ENCODE measurements at regions not wholly inside any gene's neighbourhood (a gene's known extent, or its start where the extent isn't known, plus 50 kb on each side); places are given as distances from the start of the nearest gene placed in this dataset.
"Not testable (repeated sequence)": the region's sequence is repeated elsewhere in the genome, so short reads cannot be mapped to it uniquely, and the experiment has no call there.

DNA sequence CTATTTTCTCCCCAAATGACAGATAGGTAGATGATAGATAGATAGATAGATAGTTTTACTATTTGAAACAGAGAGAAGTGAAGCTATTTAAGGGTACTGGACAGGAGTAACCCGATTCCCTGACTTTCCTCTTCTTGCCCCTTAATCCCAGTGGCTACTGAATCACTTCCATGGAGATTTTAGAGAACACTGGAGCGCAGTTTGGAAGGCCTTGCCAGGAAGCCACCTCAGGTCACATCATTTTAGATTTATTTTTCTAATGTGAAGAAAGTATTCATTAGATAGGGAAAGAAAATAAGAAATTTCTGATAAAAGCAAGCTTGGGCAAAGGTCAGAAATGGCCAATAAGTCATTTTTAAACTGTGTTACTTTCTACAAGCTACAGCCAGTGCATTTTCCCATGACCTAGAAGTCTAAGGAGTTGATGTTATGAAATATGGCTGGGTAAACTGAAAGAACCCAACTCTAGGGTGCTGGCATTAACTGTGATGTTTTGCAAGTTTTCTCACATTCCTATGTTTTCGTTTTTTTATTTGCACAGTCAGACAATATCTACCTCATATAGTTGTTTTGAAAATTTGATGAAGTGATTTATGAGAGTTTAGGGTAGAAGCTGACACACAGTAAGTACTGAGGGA lies 544.7 kb upstream of the PTGER4 start:
- ATAC-seq (ENCODE audit: low FRiP score) = no peak

DNA sequence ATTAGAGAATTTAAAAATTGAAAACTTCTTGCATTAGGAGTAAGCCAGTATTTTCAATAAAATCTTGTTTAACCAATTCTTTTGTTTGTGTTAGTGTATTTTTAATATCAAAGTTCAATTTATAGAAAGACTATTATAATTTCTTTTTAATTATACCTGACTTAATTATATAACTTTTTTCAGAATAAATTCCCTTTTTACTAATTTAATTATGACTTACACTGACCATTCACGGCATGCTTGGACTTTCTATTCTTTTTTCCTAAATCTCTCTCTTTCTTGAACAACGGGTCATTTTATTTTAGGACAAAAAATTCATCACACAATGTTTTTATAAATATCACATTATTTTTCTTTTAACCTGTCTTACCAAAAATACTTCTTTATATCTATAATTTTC lies 555.3 kb upstream of the PTGER4 start:
- H3K9me3 ChIP-seq (ENCODE audit: control insufficient read depth, low read length) = peaks cover 2% of the 10 kb centered on the region

More for the DNA sequence above, 544.7 kb upstream of the PTGER4 start:
- H3K4me1 ChIP-seq (ENCODE audit: control insufficient read depth in 1 of 2, insufficient read depth in 2 of 2, low read length in 2 of 2) = no peaks in the 10 kb centered on the region
- 26 to 27% methylated on average over 3 of the region's 3 CpGs for WGBS, 2 donors
- DNase-seq = no peak
- no peak overlapping the region for H3K4me3 ChIP-seq (ENCODE audit: low read length in 2 of 2)
- intact Hi-C loops (cut with DNase I) = no loop called here
- H3K9me3 ChIP-seq (ENCODE audit: control insufficient read depth, low read length) = no peaks in the 10 kb centered on the region
- no peak overlapping the region for H3K27ac ChIP-seq (ENCODE audit: low read depth in 1 of 2, low read length in 2 of 2)
- H3K27me3 ChIP-seq (ENCODE audit: control insufficient read depth in 1 of 2, insufficient read depth in 2 of 2, low read length in 1 of 2) = no peaks in the 10 kb centered on the region
- H3K36me3 ChIP-seq (ENCODE audit: control insufficient read depth in 1 of 2, insufficient read depth in 2 of 2, low read length in 1 of 2) = no peaks in the 10 kb centered on the region

DNA sequence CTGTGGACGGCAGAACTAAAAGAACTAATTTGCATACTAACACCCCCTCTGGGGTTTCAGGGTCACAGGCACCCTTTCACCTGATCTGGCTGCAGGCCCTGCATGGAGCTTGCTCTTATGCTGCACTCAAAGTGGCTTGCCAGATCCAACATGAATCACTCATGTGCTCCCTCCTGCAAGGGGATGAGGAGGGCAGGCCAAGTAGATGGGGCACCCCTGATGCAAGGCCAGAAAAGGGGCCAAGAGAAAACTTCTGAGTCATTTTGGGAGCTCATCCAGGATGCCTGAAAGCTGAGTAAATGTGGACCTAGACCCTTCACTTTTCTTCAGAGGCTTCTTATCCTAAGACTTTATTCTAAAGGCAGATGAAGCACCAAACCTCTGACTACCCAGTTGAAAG lies 558.5 kb upstream of the PTGER4 start:
- H3K4me1 ChIP-seq (ENCODE audit: control insufficient read depth in 1 of 2, insufficient read depth in 2 of 2, low read length in 2 of 2) = no peaks in the 10 kb centered on the region
- H3K27me3 ChIP-seq (ENCODE audit: control insufficient read depth in 1 of 2, insufficient read depth in 2 of 2, low read length in 1 of 2) = no peaks in the 10 kb centered on the region
- no peak for DNase-seq
- H3K4me3 ChIP-seq (ENCODE audit: low read length in 2 of 2) = no peak overlapping the region
- no peaks in the 10 kb centered on the region for H3K36me3 ChIP-seq (ENCODE audit: control insufficient read depth in 1 of 2, insufficient read depth in 2 of 2, low read length in 1 of 2)
- H3K27ac ChIP-seq (ENCODE audit: low read depth in 1 of 2, low read length in 2 of 2) = no peak overlapping the region
- H3K9me3 ChIP-seq (ENCODE audit: control insufficient read depth, low read length) = peaks cover 2% of the 10 kb centered on the region
- intact Hi-C loops (cut with DNase I) = no loop called here
- 88 to 93% methylated on average over 1 of the region's 1 CpG for WGBS, 2 donors
- no peak for ATAC-seq (ENCODE audit: low FRiP score)

More for the DNA sequence above, 555.3 kb upstream of the PTGER4 start:
- Histone ChIP-seq H3K4me3 (ENCODE audit: low read length in 2 of 2) (no peak overlapping the region), H3K36me3 (ENCODE audit: control insufficient read depth in 1 of 2, insufficient read depth in 2 of 2, low read length in 1 of 2) (no peaks in the 10 kb centered on the region), H3K27ac (ENCODE audit: low read depth in 1 of 2, low read length in 2 of 2) (no peak overlapping the region), H3K4me1 (ENCODE audit: control insufficient read depth in 1 of 2, insufficient read depth in 2 of 2, low read length in 2 of 2) (no peaks in the 10 kb centered on the region), H3K27me3 (ENCODE audit: control insufficient read depth in 1 of 2, insufficient read depth in 2 of 2, low read length in 1 of 2) (no peaks in the 10 kb centered on the region)
- no peak for ATAC-seq (ENCODE audit: low FRiP score)
- intact Hi-C loops (cut with DNase I) = no loop called here
- WGBS, 2 donors = 45 to 57% methylated on average over 2 of the region's 2 CpGs
- DNase-seq = no peak

DNA sequence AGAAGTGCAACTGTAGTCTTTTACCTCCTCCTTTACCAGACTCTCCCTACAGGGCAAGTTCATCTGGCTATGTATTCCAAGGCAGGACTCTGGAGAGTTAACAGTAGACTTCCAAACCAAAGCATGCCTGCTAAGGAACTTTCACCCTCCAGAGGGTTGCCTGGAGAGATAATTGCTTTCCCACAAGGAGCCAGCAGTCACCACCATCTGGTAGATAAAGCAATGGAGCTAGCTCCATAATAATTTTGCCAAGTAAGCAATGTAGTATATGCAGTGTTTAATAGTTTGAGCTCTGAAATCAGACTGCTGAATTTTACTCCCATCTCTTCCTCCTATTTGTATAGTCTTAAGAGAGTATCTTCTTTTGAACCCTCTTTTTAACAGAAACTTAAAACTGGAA lies 566.8 kb upstream of the PTGER4 start:
- no peaks in the 10 kb centered on the region for H3K36me3 ChIP-seq (ENCODE audit: control insufficient read depth in 1 of 2, insufficient read depth in 2 of 2, low read length in 1 of 2)
- no peak overlapping the region for H3K27ac ChIP-seq (ENCODE audit: low read depth in 1 of 2, low read length in 2 of 2)
- DNase-seq (no peak), ATAC-seq (ENCODE audit: low FRiP score) (no peak)
- no peaks in the 10 kb centered on the region for H3K27me3 ChIP-seq (ENCODE audit: control insufficient read depth in 1 of 2, insufficient read depth in 2 of 2, low read length in 1 of 2)
- peaks cover 0 to 2% of the 10 kb centered on the region in 2 donors for H3K4me1 ChIP-seq (ENCODE audit: control insufficient read depth in 1 of 2, insufficient read depth in 2 of 2, low read length in 2 of 2)
- intact Hi-C loops (cut with DNase I) = no loop called here
- no peak overlapping the region for H3K4me3 ChIP-seq (ENCODE audit: low read length in 2 of 2)
- H3K9me3 ChIP-seq (ENCODE audit: control insufficient read depth, low read length) = no peaks in the 10 kb centered on the region

GRCh38 chr5:40111036-40111435 lies 568.7 kb upstream of the PTGER4 start:
- H3K4me1 ChIP-seq (ENCODE audit: control insufficient read depth in 1 of 2, insufficient read depth in 2 of 2, low read length in 2 of 2); DNase-seq; ATAC-seq (ENCODE audit: low FRiP score); H3K4me3 ChIP-seq (ENCODE audit: low read length in 2 of 2); H3K27ac ChIP-seq (ENCODE audit: low read depth in 1 of 2, low read length in 2 of 2); H3K27me3 ChIP-seq (ENCODE audit: control insufficient read depth in 1 of 2, insufficient read depth in 2 of 2, low read length in 1 of 2); H3K9me3 ChIP-seq (ENCODE audit: control insufficient read depth, low read length); H3K36me3 ChIP-seq (ENCODE audit: control insufficient read depth in 1 of 2, insufficient read depth in 2 of 2, low read length in 1 of 2); intact Hi-C loops (cut with DNase I): not testable (repeated sequence)
- 98% methylated on average over 4 of the region's 4 CpGs for WGBS, 2 donors

DNA sequence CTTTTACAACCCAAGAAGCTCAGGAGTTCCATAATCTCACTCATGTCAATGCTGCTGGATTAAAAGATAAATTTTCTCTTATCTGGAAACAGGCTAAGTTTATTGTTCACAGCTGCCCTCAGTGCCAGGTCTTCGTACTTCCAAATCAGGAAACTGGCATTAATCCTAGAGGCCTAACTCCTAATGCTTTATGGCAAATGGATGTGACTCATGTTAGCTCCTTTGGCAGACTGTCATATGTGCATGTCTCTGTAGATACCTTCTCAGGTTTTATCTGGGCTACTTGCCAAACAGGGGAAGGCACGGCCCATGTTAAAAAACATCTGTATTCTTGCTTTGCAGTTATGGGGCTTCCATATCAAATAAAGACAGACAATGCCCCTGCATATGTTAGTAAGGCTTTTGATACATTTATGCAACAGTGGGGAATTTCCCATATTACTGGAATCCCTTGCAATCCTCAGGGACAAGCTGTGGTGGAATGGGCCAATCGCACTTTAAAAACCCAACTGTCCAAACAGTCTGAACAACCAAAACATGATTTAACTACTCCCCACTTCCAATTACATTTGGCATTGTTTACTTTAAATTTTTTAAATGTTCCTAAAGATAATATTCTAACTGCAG lies 570.8 kb upstream of the PTGER4 start:
- 12 to 13% methylated on average over 3 of the region's 3 CpGs for WGBS, 2 donors
- H3K4me3 ChIP-seq (ENCODE audit: low read length in 2 of 2); H3K4me1 ChIP-seq (ENCODE audit: control insufficient read depth in 1 of 2, insufficient read depth in 2 of 2, low read length in 2 of 2); H3K36me3 ChIP-seq (ENCODE audit: control insufficient read depth in 1 of 2, insufficient read depth in 2 of 2, low read length in 1 of 2); ATAC-seq (ENCODE audit: low FRiP score); H3K9me3 ChIP-seq (ENCODE audit: control insufficient read depth, low read length); DNase-seq; intact Hi-C loops (cut with DNase I); H3K27ac ChIP-seq (ENCODE audit: low read depth in 1 of 2, low read length in 2 of 2); H3K27me3 ChIP-seq (ENCODE audit: control insufficient read depth in 1 of 2, insufficient read depth in 2 of 2, low read length in 1 of 2): not testable (repeated sequence)

DNA sequence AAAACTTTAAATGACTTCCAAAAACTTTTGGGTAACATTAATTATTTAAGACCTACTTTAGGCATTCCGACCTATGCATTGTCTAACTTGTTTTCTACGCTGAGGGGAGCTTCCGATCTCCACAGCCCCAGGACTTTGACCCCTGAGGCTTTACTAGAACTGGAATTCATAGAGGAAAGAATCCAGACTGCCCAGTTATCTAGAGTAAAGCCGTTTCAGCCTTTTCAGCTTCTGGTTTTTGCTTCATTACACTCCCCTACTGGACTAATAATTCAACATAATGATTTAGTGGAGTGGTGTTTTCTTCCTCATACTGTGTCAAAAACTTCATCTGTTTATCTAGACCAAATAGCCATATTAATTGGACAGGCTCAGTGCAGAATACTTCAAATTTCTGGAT lies 571.9 kb upstream of the PTGER4 start:
- H3K27me3 ChIP-seq (ENCODE audit: control insufficient read depth in 1 of 2, insufficient read depth in 2 of 2, low read length in 1 of 2); H3K9me3 ChIP-seq (ENCODE audit: control insufficient read depth, low read length); H3K4me3 ChIP-seq (ENCODE audit: low read length in 2 of 2); ATAC-seq (ENCODE audit: low FRiP score); H3K36me3 ChIP-seq (ENCODE audit: control insufficient read depth in 1 of 2, insufficient read depth in 2 of 2, low read length in 1 of 2); H3K4me1 ChIP-seq (ENCODE audit: control insufficient read depth in 1 of 2, insufficient read depth in 2 of 2, low read length in 2 of 2); DNase-seq; H3K27ac ChIP-seq (ENCODE audit: low read depth in 1 of 2, low read length in 2 of 2); intact Hi-C loops (cut with DNase I): not testable (repeated sequence)
- WGBS, 2 donors = 57 to 59% methylated on average over 4 of the region's 4 CpGs

DNA sequence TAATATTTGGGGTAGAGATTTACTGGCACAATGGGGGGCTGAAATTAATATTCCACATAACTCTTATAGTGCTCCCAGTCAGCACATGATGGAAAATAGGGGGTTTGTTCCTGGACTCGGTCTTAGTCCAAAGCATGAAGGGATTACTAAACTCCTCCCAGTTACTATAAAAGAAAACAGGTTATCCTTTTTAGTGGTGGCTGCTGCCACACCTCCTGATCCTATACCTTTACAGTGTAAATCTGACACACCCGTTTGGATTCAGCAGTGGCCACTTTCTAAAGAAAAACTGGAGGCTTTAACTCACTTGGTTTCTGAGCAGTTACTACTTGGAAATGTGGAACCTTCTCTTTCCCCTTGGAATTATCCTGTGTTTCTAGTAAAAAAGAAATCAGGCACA lies 572.9 kb upstream of the PTGER4 start:
- no peaks in the 10 kb centered on the region for H3K36me3 ChIP-seq (ENCODE audit: control insufficient read depth in 1 of 2, insufficient read depth in 2 of 2, low read length in 1 of 2)
- no peaks in the 10 kb centered on the region for H3K27me3 ChIP-seq (ENCODE audit: control insufficient read depth in 1 of 2, insufficient read depth in 2 of 2, low read length in 1 of 2)
- H3K27ac ChIP-seq (ENCODE audit: low read depth in 1 of 2, low read length in 2 of 2) = no peak overlapping the region
- peaks cover 0 to 2% of the 10 kb centered on the region in 2 donors for H3K4me1 ChIP-seq (ENCODE audit: control insufficient read depth in 1 of 2, insufficient read depth in 2 of 2, low read length in 2 of 2)
- 70 to 92% methylated on average over 2 of the region's 2 CpGs for WGBS, 2 donors
- ATAC-seq (ENCODE audit: low FRiP score) (no peak), DNase-seq (no peak)
- intact Hi-C loops (cut with DNase I) = no loop called here
- H3K9me3 ChIP-seq (ENCODE audit: control insufficient read depth, low read length) = no peaks in the 10 kb centered on the region
- H3K4me3 ChIP-seq (ENCODE audit: low read length in 2 of 2) = no peak overlapping the region

DNA sequence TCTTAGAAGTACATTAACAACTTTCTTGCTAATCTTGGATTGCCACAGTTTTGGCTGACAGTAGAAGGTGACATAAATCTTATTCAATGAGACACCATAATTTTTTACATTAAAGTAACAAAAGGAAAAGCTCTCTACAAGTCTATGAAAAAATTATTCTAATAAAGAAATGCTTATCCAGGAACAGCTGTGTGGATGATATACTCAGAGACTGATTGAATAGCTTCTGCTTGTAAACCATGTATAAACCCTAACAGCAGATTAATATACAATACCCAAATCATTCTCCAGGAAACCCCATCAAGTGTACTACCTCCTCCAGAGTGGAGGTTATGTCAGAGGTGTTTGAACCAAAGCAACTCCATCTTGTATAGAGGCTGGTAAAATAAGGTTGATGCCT lies 581.4 kb upstream of the PTGER4 start:
- DNase-seq (no peak), ATAC-seq (ENCODE audit: low FRiP score) (no peak)
- intact Hi-C loops (cut with DNase I) = no loop called here
- H3K27me3 ChIP-seq (ENCODE audit: control insufficient read depth in 1 of 2, insufficient read depth in 2 of 2, low read length in 1 of 2) = no peaks in the 10 kb centered on the region
- H3K36me3 ChIP-seq (ENCODE audit: control insufficient read depth in 1 of 2, insufficient read depth in 2 of 2, low read length in 1 of 2) = no peaks in the 10 kb centered on the region
- no peaks in the 10 kb centered on the region for H3K4me1 ChIP-seq (ENCODE audit: control insufficient read depth in 1 of 2, insufficient read depth in 2 of 2, low read length in 2 of 2)
- H3K4me3 ChIP-seq (ENCODE audit: low read length in 2 of 2) = no peak overlapping the region
- H3K27ac ChIP-seq (ENCODE audit: low read depth in 1 of 2, low read length in 2 of 2) = no peak overlapping the region
- H3K9me3 ChIP-seq (ENCODE audit: control insufficient read depth, low read length) = no peaks in the 10 kb centered on the region

All from aorta (tissue), 5 donors.